ENCODE measurements at regions not wholly inside any gene's neighbourhood (a gene's known extent, or its start where the extent isn't known, plus 50 kb on each side); places are given as distances from the start of the nearest gene placed in this dataset.

DNA sequence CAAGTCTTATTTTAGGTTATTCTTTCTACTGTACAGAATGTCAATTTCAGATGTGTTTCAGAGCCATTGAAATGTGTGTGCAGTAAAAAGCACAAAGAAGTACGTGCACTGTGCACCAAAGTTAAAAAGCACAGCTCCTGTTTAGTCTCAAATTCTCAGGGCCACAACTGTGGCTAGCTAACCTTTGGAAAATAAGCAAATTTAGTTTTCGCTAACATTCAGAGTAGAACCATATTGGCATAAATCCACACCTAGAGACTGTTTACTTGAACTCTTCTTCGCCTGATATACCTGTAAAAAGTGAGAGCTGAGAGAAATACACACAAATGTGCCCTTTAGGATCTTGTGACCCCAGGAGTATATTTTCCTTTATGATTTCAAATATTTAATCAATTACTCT is 353.9 kb downstream of the TFEC start:
- CTCF ChIA-PET = no interaction called here
- POLR2A ChIA-PET = no interaction called here
- H3K4me1 ChIP-seq (ENCODE audit: insufficient read depth, low read length) = no peaks in the 10 kb centered on the region
- Mint-ChIP-seq H3K4me3 (no peak overlapping the region), H3K27me3 (no peaks in the 10 kb centered on the region), H3K4me1 (no peaks in the 10 kb centered on the region), H3K36me3 (no peaks in the 10 kb centered on the region), H3K27ac (no peak overlapping the region), H3K9me3 (no peaks in the 10 kb centered on the region)
- H3K27me3 ChIP-seq (ENCODE audit: insufficient read depth, low read length, poor library complexity, severe bottlenecking) = no peaks in the 10 kb centered on the region
- no peaks in the 10 kb centered on the region for H3K9me3 ChIP-seq (ENCODE audit: low read length)
- DNase-seq = no peak
- no peaks in the 10 kb centered on the region for H3K36me3 ChIP-seq (ENCODE audit: insufficient read depth, low read length)
- H3K27ac ChIP-seq (ENCODE audit: low read depth, low read length) = no peak overlapping the region
- H3K4me3 ChIP-seq (ENCODE audit: low read length) = no peak overlapping the region

DNA sequence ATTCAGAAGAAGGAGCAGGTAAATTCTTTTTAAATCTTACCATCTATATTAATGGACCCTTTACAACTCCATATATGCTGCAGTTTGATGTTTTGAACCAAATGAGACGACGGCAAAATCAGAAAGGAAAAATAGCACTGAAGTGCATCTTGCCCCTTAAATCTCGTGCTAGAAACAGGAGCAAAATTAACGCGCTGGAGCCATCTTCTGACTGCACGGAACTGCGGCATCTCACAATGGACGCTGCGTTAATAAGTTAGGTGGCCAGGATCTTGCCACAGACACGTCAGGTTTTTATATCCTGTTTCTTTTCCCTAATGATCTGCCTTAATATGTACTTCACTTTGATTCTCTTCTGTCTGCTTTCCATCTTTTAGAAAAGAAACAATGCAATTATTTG is 354.5 kb downstream of the TFEC start:
- no peaks in the 10 kb centered on the region for H3K9me3 Mint-ChIP-seq
- no peaks in the 10 kb centered on the region for H3K4me1 Mint-ChIP-seq
- H3K27ac Mint-ChIP-seq = no peak overlapping the region
- Histone ChIP-seq H3K36me3 (ENCODE audit: insufficient read depth, low read length) (no peaks in the 10 kb centered on the region), H3K4me3 (ENCODE audit: low read length) (no peak overlapping the region), H3K27ac (ENCODE audit: low read depth, low read length) (no peak overlapping the region), H3K27me3 (ENCODE audit: insufficient read depth, low read length, poor library complexity, severe bottlenecking) (no peaks in the 10 kb centered on the region), H3K9me3 (ENCODE audit: low read length) (no peaks in the 10 kb centered on the region), H3K4me1 (ENCODE audit: insufficient read depth, low read length) (no peaks in the 10 kb centered on the region)
- DNase-seq = no peak
- no peak overlapping the region for H3K4me3 Mint-ChIP-seq
- CTCF ChIA-PET = no interaction called here
- no peaks in the 10 kb centered on the region for H3K27me3 Mint-ChIP-seq
- no peaks in the 10 kb centered on the region for H3K36me3 Mint-ChIP-seq
- POLR2A ChIA-PET = no interaction called here

DNA sequence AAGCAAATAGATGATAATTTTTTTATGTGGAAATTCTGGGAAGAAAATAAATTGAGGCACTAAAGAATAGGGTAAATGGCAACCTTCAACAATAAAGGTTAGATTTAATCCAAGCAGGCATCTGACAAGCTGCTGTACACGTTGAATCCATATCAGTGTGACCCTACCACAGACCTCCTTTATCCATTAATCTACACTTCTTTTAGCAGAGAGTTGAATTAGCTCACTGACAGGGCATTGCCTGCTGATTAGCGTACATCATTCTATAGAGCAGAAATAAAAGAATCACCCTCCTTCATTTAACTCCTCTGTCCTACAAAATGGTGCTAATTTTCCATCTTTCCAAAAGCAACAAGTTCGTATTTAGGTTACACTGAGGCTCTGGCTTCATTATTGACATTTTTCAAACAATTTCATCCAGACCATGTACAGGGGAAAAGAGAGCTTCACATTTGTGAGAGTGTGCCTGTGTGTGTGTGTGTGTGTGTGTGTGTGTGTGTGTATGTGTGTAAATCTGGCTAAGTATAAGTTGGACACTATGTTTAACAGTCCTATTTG is 356.0 kb downstream of the TFEC start:
- Mint-ChIP-seq H3K27me3 (no peaks in the 10 kb centered on the region), H3K36me3 (no peaks in the 10 kb centered on the region), H3K9me3 (no peaks in the 10 kb centered on the region), H3K4me3 (no peak overlapping the region), H3K27ac (no peak overlapping the region), H3K4me1 (no peaks in the 10 kb centered on the region)
- Histone ChIP-seq H3K4me1 (ENCODE audit: insufficient read depth, low read length) (no peaks in the 10 kb centered on the region), H3K9me3 (ENCODE audit: low read length) (no peaks in the 10 kb centered on the region), H3K27me3 (ENCODE audit: insufficient read depth, low read length, poor library complexity, severe bottlenecking) (no peaks in the 10 kb centered on the region), H3K27ac (ENCODE audit: low read depth, low read length) (no peak overlapping the region), H3K36me3 (ENCODE audit: insufficient read depth, low read length) (no peaks in the 10 kb centered on the region), H3K4me3 (ENCODE audit: low read length) (no peak overlapping the region)
- POLR2A ChIA-PET = no interaction called here
- DNase-seq = no peak
- CTCF ChIA-PET = no interaction called here

DNA sequence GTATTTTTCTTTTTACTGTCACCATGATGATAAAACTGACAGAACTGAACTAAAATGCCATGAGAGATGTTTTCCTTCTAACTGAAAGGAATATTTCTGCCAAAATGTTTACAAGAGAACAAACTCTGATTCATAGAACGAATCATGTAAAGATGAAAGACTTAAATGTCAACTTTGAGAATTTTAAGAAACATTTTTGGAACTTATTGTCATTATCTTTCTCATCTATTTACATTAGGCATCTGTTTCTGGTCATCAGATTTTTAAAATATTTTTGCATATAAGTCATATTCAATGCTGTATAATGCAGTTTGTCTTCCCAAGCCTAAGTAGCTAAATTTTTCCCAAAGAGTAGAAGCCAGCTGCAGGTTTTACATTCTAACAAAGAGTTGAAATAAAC is 358.5 kb downstream of the TFEC start:
- Histone ChIP-seq H3K27ac (ENCODE audit: low read depth, low read length) (no peak overlapping the region), H3K4me3 (ENCODE audit: low read length) (no peak overlapping the region), H3K36me3 (ENCODE audit: insufficient read depth, low read length) (no peaks in the 10 kb centered on the region), H3K4me1 (ENCODE audit: insufficient read depth, low read length) (no peaks in the 10 kb centered on the region), H3K9me3 (ENCODE audit: low read length) (no peaks in the 10 kb centered on the region), H3K27me3 (ENCODE audit: insufficient read depth, low read length, poor library complexity, severe bottlenecking) (no peaks in the 10 kb centered on the region)
- no peak for DNase-seq
- Mint-ChIP-seq H3K27me3 (no peaks in the 10 kb centered on the region), H3K36me3 (no peaks in the 10 kb centered on the region), H3K9me3 (no peaks in the 10 kb centered on the region), H3K27ac (no peak overlapping the region), H3K4me1 (no peaks in the 10 kb centered on the region), H3K4me3 (no peak overlapping the region)
- POLR2A ChIA-PET = no interaction called here
- CTCF ChIA-PET = no interaction called here

DNA sequence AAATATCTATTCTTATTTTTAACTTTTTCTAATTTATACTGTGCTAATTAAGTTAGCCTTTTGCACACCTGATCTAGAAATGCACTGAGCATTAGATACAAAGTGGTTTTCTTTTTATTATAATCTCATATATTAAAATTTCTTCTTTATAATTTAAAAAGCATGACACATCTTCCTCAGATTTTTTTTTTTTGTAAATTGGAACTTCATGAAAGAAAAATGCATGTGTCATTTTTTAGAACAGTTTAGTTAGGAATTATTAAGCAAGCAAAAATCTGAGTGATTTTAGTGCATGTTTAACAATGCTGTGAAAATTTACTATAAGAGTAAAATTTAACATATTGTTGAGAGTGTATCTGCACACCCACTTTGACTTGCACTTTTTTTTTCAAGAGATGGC is 367.9 kb downstream of the TFEC start:
- no peak overlapping the region for H3K27ac Mint-ChIP-seq
- no peaks in the 10 kb centered on the region for H3K4me1 Mint-ChIP-seq
- H3K9me3 ChIP-seq (ENCODE audit: low read length) = no peaks in the 10 kb centered on the region

DNA sequence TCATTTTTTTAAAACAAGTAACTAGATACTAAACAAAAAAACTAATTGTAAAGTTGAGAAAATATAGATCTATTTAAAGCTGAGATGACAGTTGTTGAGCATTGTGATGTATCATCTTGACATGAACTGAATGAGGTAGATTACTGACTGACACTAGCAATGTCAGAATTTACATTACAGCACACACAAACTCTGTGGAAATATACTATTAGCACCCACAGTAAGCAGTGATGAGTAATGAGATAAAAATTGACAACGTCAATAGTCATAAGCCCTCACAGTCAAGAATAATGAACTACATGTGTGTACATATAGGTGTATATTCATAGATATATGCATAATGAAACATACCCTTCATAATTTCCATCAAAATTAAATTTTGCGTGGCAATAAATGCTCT is 368.4 kb downstream of the TFEC start:
- H3K27ac ChIP-seq (ENCODE audit: low read depth, low read length) = no peak overlapping the region
- H3K9me3 ChIP-seq (ENCODE audit: low read length) = no peaks in the 10 kb centered on the region
- Mint-ChIP-seq H3K27ac (no peak overlapping the region), H3K27me3 (peaks cover 0 to 9% of the 10 kb centered on the region in 2 donors), H3K36me3 (no peaks in the 10 kb centered on the region), H3K9me3 (no peaks in the 10 kb centered on the region), H3K4me3 (no peak overlapping the region), H3K4me1 (no peaks in the 10 kb centered on the region)
- no peaks in the 10 kb centered on the region for H3K36me3 ChIP-seq (ENCODE audit: insufficient read depth, low read length)
- POLR2A ChIA-PET = no interaction called here
- CTCF ChIA-PET = no interaction called here
- H3K4me1 ChIP-seq (ENCODE audit: insufficient read depth, low read length) = no peaks in the 10 kb centered on the region
- H3K4me3 ChIP-seq (ENCODE audit: low read length) = no peak overlapping the region
- H3K27me3 ChIP-seq (ENCODE audit: insufficient read depth, low read length, poor library complexity, severe bottlenecking) = no peaks in the 10 kb centered on the region
- no peak for DNase-seq

More for the DNA sequence above, 367.9 kb downstream of the TFEC start:
- Histone ChIP-seq H3K27ac (ENCODE audit: low read depth, low read length) (no peak overlapping the region), H3K4me3 (ENCODE audit: low read length) (no peak overlapping the region), H3K4me1 (ENCODE audit: insufficient read depth, low read length) (no peaks in the 10 kb centered on the region), H3K36me3 (ENCODE audit: insufficient read depth, low read length) (no peaks in the 10 kb centered on the region), H3K27me3 (ENCODE audit: insufficient read depth, low read length, poor library complexity, severe bottlenecking) (no peaks in the 10 kb centered on the region)
- ChIA-PET CTCF (no interaction called here), POLR2A (no interaction called here)
- Mint-ChIP-seq H3K36me3 (no peaks in the 10 kb centered on the region), H3K9me3 (no peaks in the 10 kb centered on the region), H3K27me3 (peaks cover 0 to 9% of the 10 kb centered on the region in 2 donors), H3K4me3 (no peak overlapping the region)
- no peak for DNase-seq

DNA sequence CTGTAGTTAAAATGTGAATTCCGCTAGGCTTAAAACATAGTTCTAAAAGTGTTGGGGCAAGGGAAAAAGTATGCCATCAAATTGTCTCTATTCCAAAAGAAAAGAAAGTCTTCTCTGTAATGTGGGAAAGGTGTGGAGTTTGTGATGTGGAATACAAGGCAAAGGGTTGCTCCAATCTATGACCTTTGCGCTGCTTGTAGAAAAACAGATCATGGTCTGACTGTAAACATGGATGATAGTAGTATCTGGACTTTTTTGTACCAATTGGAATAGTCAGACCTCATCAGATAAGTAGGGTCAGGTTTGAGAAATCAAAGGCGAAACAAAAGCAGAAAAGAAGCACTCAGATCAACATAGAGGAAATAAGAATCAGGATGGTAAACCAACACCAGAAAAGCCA is 372.3 kb downstream of the TFEC start:
- no peaks in the 10 kb centered on the region for H3K36me3 ChIP-seq (ENCODE audit: insufficient read depth, low read length)
- no peaks in the 10 kb centered on the region for H3K4me1 ChIP-seq (ENCODE audit: insufficient read depth, low read length)
- no peaks in the 10 kb centered on the region for H3K9me3 ChIP-seq (ENCODE audit: low read length)
- POLR2A ChIA-PET = no interaction called here
- Mint-ChIP-seq H3K27me3 (peaks cover 0 to 7% of the 10 kb centered on the region in 2 donors), H3K27ac (no peak overlapping the region), H3K36me3 (no peaks in the 10 kb centered on the region), H3K4me1 (no peaks in the 10 kb centered on the region), H3K4me3 (no peak overlapping the region), H3K9me3 (no peaks in the 10 kb centered on the region)
- no peak overlapping the region for H3K27ac ChIP-seq (ENCODE audit: low read depth, low read length)
- no peak for DNase-seq
- CTCF ChIA-PET = no interaction called here
- H3K27me3 ChIP-seq (ENCODE audit: insufficient read depth, low read length, poor library complexity, severe bottlenecking) = no peaks in the 10 kb centered on the region
- H3K4me3 ChIP-seq (ENCODE audit: low read length) = no peak overlapping the region

DNA sequence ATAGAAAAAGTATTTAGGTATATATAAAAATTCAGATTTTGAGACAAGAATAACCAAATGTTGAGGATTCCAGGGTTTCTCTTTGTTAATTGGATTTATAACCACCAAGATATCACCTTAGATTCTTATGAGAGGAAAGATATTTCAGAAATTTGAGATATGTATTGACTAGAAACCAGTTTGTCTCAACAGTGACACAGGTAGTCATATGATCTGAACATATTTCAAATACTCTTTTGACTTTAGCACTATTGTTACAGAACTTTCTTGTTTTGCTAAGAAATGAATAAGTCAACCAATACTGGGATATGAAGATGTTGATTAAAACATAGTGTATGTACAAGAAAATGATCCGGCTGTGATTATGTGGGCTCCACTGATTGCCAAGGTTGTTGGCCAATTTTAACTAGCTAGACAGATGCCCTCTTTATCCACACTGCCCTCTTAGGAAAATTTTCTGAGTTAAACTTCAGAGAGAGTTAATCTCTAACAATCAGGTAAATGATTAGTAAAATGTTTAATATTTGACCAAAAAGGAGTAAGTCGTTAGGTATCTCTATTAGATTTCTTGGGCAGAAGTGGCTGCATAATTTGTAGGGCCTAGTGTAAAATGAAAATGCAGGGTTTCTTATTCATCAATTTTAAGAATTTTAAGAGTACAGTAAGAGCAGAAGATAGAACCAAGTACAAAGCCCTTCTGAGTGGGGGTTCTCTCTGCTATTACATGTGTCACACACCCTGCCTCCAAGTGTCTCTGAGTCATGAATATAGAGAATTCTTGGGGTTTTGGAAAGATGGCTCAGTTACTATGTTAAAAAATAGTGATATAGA is 376.0 kb downstream of the TFEC start:
- Mint-ChIP-seq H3K9me3 (no peaks in the 10 kb centered on the region), H3K36me3 (peaks cover 0 to 2% (median 0%) of the 10 kb centered on the region in 3 donors), H3K27me3 (peaks cover 0 to 4% of the 10 kb centered on the region in 2 donors), H3K4me3 (no peak overlapping the region), H3K27ac (no peak overlapping the region), H3K4me1 (no peaks in the 10 kb centered on the region)
- H3K9me3 ChIP-seq (ENCODE audit: low read length) = no peaks in the 10 kb centered on the region
- no peaks in the 10 kb centered on the region for H3K27me3 ChIP-seq (ENCODE audit: insufficient read depth, low read length, poor library complexity, severe bottlenecking)
- ChIA-PET POLR2A (no interaction called here), CTCF (no interaction called here)
- no peak overlapping the region for H3K4me3 ChIP-seq (ENCODE audit: low read length)
- H3K27ac ChIP-seq (ENCODE audit: low read depth, low read length) = no peak overlapping the region
- H3K4me1 ChIP-seq (ENCODE audit: insufficient read depth, low read length) = no peaks in the 10 kb centered on the region
- H3K36me3 ChIP-seq (ENCODE audit: insufficient read depth, low read length) = no peaks in the 10 kb centered on the region
- no peak for DNase-seq

Measured in CD8-positive, alpha-beta memory T cell (primary cell).